KMS-11 (cell line): ENCODE measurements at regions not wholly inside any gene's neighbourhood (a gene's known extent, or its start where the extent isn't known, plus 50 kb on each side); places are given as distances from the start of the nearest gene placed in this dataset.
"Not testable (repeated sequence)": the region's sequence is repeated elsewhere in the genome, so short reads cannot be mapped to it uniquely, and the experiment has no call there.

ENCODE experiments used
- H2AFZ ChIP-seq: fragments of 200-600 bp; sonication (generic); 2 replicates; pipeline ENCODE4 v1.6.1; 2016; ENCODE audit warnings: antibody characterized with exemption, mixed run types, low read depth
- H3K27ac ChIP-seq: fragments of 200-600 bp; sonication (generic); 2 replicates; pipeline ENCODE4 v1.6.1; 2016; ENCODE audit warnings: mild to moderate bottlenecking, mixed run types
- H3K27me3 ChIP-seq: fragments of 200-600 bp; sonication (generic); 2 replicates; pipeline ENCODE4 v1.6.1; 2017; ENCODE audit warnings: mild to moderate bottlenecking, low read depth, mixed run types, moderate library complexity; ENCODE audit not compliant: insufficient read depth
- H3K36me3 ChIP-seq: fragments of 200-600 bp; sonication (generic); 2 replicates; pipeline ENCODE4 v1.6.1; 2017; ENCODE audit warnings: mild to moderate bottlenecking, mixed run types; ENCODE audit not compliant: insufficient read depth
- H3K4me1 ChIP-seq: fragments of 200-600 bp; sonication (generic); 2 replicates; pipeline ENCODE4 v1.6.1; 2016; ENCODE audit warnings: mild to moderate bottlenecking, low read depth, mixed run types; ENCODE audit not compliant: poor library complexity, severe bottlenecking
- H3K4me2 ChIP-seq: fragments of 200-600 bp; sonication (generic); 2 replicates; pipeline ENCODE4 v1.7.0; 2016; ENCODE audit warnings: mild to moderate bottlenecking, mixed run types
- H3K4me3 ChIP-seq: fragments of 200-600 bp; sonication (generic); IDR thresholded peaks from 2 replicates; pipeline ENCODE4 v1.6.1; 2017; ENCODE audit warnings: low read depth, low read length, mixed read lengths; ENCODE audit not compliant: insufficient read depth
- H3K79me2 ChIP-seq: fragments of 200-600 bp; sonication (generic); 2 replicates; pipeline ENCODE4 v1.6.1; 2016; ENCODE audit warnings: low read depth, mixed run types; ENCODE audit not compliant: insufficient read depth
- H3K9ac ChIP-seq: fragments of 200-600 bp; sonication (generic); 2 replicates; pipeline ENCODE4 v1.6.1; 2016; ENCODE audit warnings: mild to moderate bottlenecking, mixed run types
- H4K20me1 ChIP-seq: fragments of 200-600 bp; sonication (generic); 2 replicates; pipeline ENCODE4 v1.6.1; 2016; ENCODE audit warnings: mild to moderate bottlenecking, mixed run types; ENCODE audit not compliant: insufficient read depth
- TF ChIP-seq, protein P1 (sequence below): fragments of 200-600 bp; sonication (generic); conservative IDR thresholded peaks from 2 replicates; pipeline ENCODE4 v1.6.1; 2017; ENCODE audit warnings: low read depth, mild to moderate bottlenecking, antibody characterized with exemption, low read length, moderate library complexity, mixed read lengths

DNA sequence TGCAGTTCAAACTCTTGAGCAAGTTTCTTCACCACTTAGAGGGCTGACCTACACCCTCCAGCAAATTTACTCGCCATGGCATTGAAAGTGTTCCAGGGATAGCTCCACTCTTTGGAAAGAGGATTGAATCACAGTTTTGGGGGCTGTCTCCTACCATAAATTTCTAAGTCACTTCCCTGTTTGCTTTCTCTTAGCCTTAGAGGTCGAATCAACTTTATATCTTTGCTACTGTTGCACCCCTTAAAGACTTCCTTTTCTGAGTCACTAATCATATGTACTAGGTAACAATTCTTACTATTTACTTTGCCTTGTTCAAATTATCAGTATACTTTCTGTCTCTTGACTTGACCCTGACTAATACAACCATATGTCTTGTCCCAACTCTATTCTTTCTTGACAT lies 1151.8 kb upstream of the ALCAM start:
- Histone ChIP-seq H3K4me3 (no peak overlapping the region), H3K4me2 (no peak overlapping the region), H3K27me3 (no peaks in the 10 kb centered on the region), H4K20me1 (no peaks in the 10 kb centered on the region), H3K27ac (no peak overlapping the region), H3K9ac (no peak overlapping the region), H3K36me3 (no peaks in the 10 kb centered on the region), H3K4me1 (no peaks in the 10 kb centered on the region), H3K79me2 (no peaks in the 10 kb centered on the region), H2AFZ (no peak overlapping the region)
- TF ChIP-seq, protein P1, sequence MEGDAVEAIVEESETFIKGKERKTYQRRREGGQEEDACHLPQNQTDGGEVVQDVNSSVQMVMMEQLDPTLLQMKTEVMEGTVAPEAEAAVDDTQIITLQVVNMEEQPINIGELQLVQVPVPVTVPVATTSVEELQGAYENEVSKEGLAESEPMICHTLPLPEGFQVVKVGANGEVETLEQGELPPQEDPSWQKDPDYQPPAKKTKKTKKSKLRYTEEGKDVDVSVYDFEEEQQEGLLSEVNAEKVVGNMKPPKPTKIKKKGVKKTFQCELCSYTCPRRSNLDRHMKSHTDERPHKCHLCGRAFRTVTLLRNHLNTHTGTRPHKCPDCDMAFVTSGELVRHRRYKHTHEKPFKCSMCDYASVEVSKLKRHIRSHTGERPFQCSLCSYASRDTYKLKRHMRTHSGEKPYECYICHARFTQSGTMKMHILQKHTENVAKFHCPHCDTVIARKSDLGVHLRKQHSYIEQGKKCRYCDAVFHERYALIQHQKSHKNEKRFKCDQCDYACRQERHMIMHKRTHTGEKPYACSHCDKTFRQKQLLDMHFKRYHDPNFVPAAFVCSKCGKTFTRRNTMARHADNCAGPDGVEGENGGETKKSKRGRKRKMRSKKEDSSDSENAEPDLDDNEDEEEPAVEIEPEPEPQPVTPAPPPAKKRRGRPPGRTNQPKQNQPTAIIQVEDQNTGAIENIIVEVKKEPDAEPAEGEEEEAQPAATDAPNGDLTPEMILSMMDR = no peak

GRCh38 chr3:104219046-104219445 lies 1147.7 kb upstream of the ALCAM start:
- H3K27me3 ChIP-seq, H2AFZ ChIP-seq, H3K4me2 ChIP-seq, H3K36me3 ChIP-seq, H3K4me1 ChIP-seq, H3K4me3 ChIP-seq, H3K27ac ChIP-seq, H4K20me1 ChIP-seq, H3K9ac ChIP-seq, H3K79me2 ChIP-seq: not testable (repeated sequence)

DNA sequence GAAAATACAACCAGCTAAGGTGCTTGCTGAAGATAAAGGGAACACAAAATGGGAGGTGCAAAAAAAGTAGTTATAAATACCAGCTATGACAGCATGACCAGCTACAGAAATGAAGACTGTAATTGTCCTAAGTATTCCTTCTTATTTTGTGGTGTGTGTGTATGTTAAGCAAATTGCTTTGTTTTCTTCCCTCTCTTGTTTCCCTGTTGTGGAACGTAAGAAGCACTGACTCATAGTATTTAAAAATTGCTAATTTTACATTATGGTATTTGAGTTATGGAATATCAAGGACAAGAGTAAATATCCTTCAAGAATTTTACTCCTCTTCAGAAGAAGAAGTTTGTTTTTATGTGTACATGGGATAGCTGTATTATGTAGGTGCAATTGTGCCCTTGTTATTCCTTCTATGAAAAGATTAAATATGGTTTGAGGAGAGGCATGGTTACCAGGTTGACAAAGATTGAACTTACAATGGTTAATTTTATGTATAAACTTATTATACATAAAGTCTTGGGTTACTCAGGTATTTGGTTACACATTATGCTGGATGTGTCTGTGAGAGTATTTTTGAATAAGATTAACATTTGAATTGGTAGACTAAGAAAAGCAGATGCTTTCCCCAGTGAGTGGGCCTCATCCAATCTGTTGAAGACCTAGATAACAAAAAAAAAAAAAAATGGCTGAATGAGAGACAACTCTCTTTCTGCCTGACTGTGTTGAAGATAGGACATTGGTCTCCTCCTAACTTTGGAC lies 1132.1 kb upstream of the ALCAM start:
- Histone ChIP-seq H3K4me2 (no peak overlapping the region), H4K20me1 (no peaks in the 10 kb centered on the region), H3K36me3 (no peaks in the 10 kb centered on the region), H3K27me3 (no peaks in the 10 kb centered on the region), H3K9ac (no peak overlapping the region), H2AFZ (no peak overlapping the region), H3K27ac (no peak overlapping the region), H3K79me2 (no peaks in the 10 kb centered on the region), H3K4me1 (no peaks in the 10 kb centered on the region), H3K4me3 (no peak overlapping the region)
- TF ChIP-seq, protein P1 = no peak

- TF ChIP-seq, protein P1 = no peak
- no peak overlapping the region for H3K27ac ChIP-seq
- H2AFZ ChIP-seq = no peak overlapping the region
- no peak overlapping the region for H3K4me2 ChIP-seq
- no peak overlapping the region for H3K4me3 ChIP-seq
- H3K36me3 ChIP-seq = no peaks in the 10 kb centered on the region
- no peaks in the 10 kb centered on the region for H3K4me1 ChIP-seq
- H3K27me3 ChIP-seq = no peaks in the 10 kb centered on the region
- H4K20me1 ChIP-seq = no peaks in the 10 kb centered on the region
- H3K79me2 ChIP-seq = no peaks in the 10 kb centered on the region
- no peak overlapping the region for H3K9ac ChIP-seq
Observed at GRCh38 chr3:104244680-104245220, 1122.0 kb upstream of the ALCAM start.

GRCh38 chr3:104245261-104245660 lies 1121.4 kb upstream of the ALCAM start:
- no peaks in the 10 kb centered on the region for H4K20me1 ChIP-seq
- H3K4me3 ChIP-seq = no peak overlapping the region
- H3K9ac ChIP-seq = no peak overlapping the region
- H3K27me3 ChIP-seq = no peaks in the 10 kb centered on the region
- H3K4me1 ChIP-seq = no peaks in the 10 kb centered on the region
- H2AFZ ChIP-seq = no peak overlapping the region
- no peaks in the 10 kb centered on the region for H3K79me2 ChIP-seq
- no peak overlapping the region for H3K27ac ChIP-seq
- H3K36me3 ChIP-seq = no peaks in the 10 kb centered on the region
- TF ChIP-seq, protein P1 = no peak
- H3K4me2 ChIP-seq = no peak overlapping the region
